Small intestine (tissue), 7 donors: ENCODE measurements at regions not wholly inside any gene's neighbourhood (a gene's known extent, or its start where the extent isn't known, plus 50 kb on each side); places are given as distances from the start of the nearest gene placed in this dataset.

ENCODE experiments used
- DNase-seq, 2 donors: peaks; one replicate each; pipeline versions ENCODE4 v3.0.0 to v3.0.0-alpha.2; 2013
- FAIRE-seq: peaks from 2 replicates; lab custom pipeline; 2012; peaks lifted over from hg19 to GRCh38; lab: Jason Lieb, UNC
- H3K27ac ChIP-seq, 3 donors: one replicate each; pipeline ENCODE4 v1.5.1; 2013; ENCODE audit warnings: low read length in 2 of 3, mild to moderate bottlenecking in 2 of 3, control low read depth in 1 of 3, inconsistent platforms in 1 of 3, low read depth in 1 of 3, moderate library complexity in 1 of 3
- H3K27me3 ChIP-seq, 3 donors: one replicate each; pipeline ENCODE4 v1.6.1; 2013; ENCODE audit warnings: low read length in 3 of 3, inconsistent platforms in 1 of 3; ENCODE audit not compliant: control insufficient read depth in 3 of 3, insufficient read depth in 3 of 3
- H3K36me3 ChIP-seq, 3 donors: one replicate each; pipeline ENCODE4 v1.6.1; 2013; ENCODE audit warnings: low read length in 3 of 3, inconsistent platforms in 1 of 3, low read depth in 1 of 3, mild to moderate bottlenecking in 1 of 3, moderate library complexity in 1 of 3; ENCODE audit not compliant: control insufficient read depth in 3 of 3, insufficient read depth in 2 of 3
- H3K4me1 ChIP-seq, 3 donors: one replicate each; pipeline ENCODE4 v1.6.1; 2013; ENCODE audit warnings: low read length in 2 of 3, inconsistent platforms in 1 of 3, low read depth in 1 of 3, mild to moderate bottlenecking in 1 of 3, moderate library complexity in 1 of 3; ENCODE audit not compliant: control insufficient read depth in 3 of 3, insufficient read depth in 2 of 3
- H3K4me3 ChIP-seq, 3 donors: one replicate each; pipeline ENCODE4 v1.5.1; 2013; ENCODE audit warnings: low read length in 3 of 3, control low read depth in 1 of 3, inconsistent platforms in 1 of 3, low read depth in 1 of 3, mild to moderate bottlenecking in 1 of 3, moderate library complexity in 1 of 3
- H3K9me3 ChIP-seq, 2 donors: one replicate each; pipeline ENCODE4 v1.6.1; 2013; ENCODE audit warnings: low read depth in 1 of 2, low read length in 1 of 2; ENCODE audit not compliant: control insufficient read depth in 2 of 2, insufficient read depth in 1 of 2
- WGBS, 3 donors: extraction: QIAGEN DNeasy Blood & Tissue Kit; methylation state at CpG; one replicate each; pipeline ENCODE4 v1.1.7; 2013; 5-methylcytosine and 5-hydroxymethylcytosine counted together
- donor health status: healthy with polysubstance abuse.
- donor health status: control.
- donor health status: control.
- donor health status: Bipolar disorder and iron deficiency.
- donor health status: healthy.

DNA sequence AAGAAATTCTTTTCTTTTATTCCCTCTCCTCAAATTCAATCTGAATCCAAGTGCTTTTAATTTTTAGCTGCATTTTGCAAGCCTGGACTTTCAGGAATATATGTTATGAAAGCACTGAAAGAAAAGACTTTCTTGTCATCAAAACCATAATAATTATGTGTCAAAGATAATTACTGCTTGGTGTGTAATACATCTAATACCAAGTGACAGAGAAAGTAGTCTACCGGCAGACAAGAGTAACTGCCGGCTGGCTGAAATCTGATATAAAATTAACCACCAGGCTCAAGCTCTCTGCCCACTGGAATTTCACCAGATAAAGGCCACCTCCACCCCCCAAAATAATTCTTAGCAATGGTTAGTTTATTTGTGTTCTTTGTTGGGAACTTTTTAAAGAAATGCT, 220.9 kb upstream of the CDIN1 start:
- Histone ChIP-seq H3K4me1 (peaks cover 0 to 4% (median 0%) of the 10 kb centered on the region in 3 donors), H3K27me3 (no peaks in the 10 kb centered on the region), H3K9me3 (no peaks in the 10 kb centered on the region), H3K4me3 (no peak overlapping the region), H3K36me3 (no peaks in the 10 kb centered on the region), H3K27ac (no peak overlapping the region)
- FAIRE-seq: no peak
- 76 to 85% (median 82%) methylated on average over 2 of the region's 2 CpGs for WGBS, 3 donors
- DNase-seq: no peak

DNA sequence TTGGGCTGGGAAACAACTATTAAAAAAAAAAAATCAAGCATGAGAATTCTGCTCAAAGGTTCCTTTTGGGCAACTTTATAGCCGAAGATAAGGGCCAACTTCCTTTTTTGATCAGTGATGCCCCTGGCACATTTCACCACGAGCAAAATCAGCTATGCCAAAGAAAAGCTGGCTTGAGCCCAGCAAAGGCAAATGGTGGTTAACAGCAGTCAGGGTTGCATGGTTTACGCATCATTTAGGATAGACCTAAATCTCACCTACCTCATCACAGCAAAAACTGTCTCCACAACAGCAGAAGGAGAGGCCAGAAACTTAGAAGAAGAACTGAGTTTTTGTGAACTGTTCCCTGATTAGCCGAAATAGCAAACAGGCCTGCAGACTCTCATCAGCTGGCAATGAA, 220.1 kb upstream of the CDIN1 start:
- H3K4me3 ChIP-seq: no peak overlapping the region
- WGBS, 3 donors: 57 to 72% (median 59%) methylated on average over 4 of the region's 4 CpGs
- no peaks in the 10 kb centered on the region for H3K36me3 ChIP-seq
- DNase-seq (no peak), FAIRE-seq (no peak)
- no peaks in the 10 kb centered on the region for H3K27me3 ChIP-seq
- no peak overlapping the region for H3K27ac ChIP-seq
- H3K4me1 ChIP-seq: peaks cover 0 to 4% (median 0%) of the 10 kb centered on the region in 3 donors
- H3K9me3 ChIP-seq: no peaks in the 10 kb centered on the region

DNA sequence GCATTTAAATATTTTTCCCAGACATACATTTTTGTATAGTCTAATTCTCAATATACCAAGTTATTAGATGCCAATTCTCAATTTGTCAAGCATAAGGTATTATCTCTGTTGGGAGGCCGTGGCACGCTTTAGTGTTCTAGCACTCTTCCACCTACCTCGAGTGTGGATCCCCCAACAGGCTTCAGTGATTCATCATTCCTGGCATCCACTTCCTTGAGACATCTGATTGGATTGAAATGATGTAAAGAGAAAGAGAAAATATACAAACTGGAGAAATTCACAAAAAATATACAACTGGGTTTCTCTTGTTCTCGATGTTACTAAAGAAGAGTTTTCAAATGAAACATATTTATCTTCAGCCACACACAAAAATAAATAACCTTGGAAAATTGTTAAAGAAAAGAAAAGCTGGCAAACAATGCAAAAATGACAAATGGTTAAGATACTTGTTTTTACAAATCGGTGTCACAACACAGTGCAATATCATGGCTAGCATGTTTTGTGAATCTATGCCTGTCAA, 218.0 kb upstream of the CDIN1 start:
- no peak overlapping the region for H3K27ac ChIP-seq
- WGBS, 3 donors: 82 to 84% (median 84%) methylated on average over 5 of the region's 5 CpGs
- FAIRE-seq: no peak

DNA sequence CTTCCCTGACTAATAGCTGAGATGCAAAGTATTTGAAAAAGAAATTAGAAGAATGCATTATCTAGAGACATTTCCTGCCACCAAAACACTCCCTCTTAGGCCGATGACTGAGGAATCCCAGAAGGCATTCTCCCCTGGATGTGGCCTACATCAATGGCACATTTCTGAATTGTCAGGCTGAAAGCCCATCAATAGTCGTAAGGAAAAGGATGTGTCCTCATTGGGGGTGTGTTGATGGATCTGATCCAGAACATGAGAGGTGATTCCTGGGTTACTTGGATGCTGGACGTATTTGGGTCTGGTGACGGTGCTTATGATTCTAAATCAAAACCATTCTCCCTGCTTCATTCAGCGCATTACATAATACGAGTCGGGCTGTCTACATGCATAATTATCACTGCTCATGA, 216.9 kb upstream of the CDIN1 start:
- FAIRE-seq: no peak

More for the DNA sequence above, 218.0 kb upstream of the CDIN1 start:
- Histone ChIP-seq H3K4me3 (no peak overlapping the region), H3K36me3 (no peaks in the 10 kb centered on the region), H3K27me3 (no peaks in the 10 kb centered on the region), H3K4me1 (peaks cover 0 to 4% (median 0%) of the 10 kb centered on the region in 3 donors), H3K9me3 (no peaks in the 10 kb centered on the region)
- no peak for DNase-seq

DNA sequence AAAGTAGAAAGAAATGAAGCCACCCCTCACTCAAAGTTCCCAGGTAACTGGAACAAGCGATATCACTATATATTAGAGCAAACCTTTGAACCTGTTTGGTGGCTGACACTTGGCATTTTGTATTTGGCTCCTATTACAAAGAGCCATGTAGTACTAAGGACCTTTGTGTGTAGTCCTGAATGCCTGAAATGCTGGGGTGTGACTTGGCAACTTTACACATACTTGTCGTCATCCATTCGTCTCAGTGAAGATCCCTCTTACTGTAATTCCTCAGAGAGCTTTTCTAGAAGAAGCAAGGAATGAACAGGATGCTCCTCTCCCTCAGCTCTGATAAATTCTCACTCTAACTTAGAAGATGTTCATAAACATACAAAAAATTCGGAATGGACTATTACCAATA, 216.1 kb upstream of the CDIN1 start:
- Histone ChIP-seq H3K9me3 (no peaks in the 10 kb centered on the region), H3K36me3 (no peaks in the 10 kb centered on the region), H3K27ac (no peak overlapping the region), H3K27me3 (no peaks in the 10 kb centered on the region), H3K4me3 (no peak overlapping the region), H3K4me1 (no peaks in the 10 kb centered on the region)
- FAIRE-seq (no peak), DNase-seq (no peak)
- WGBS, 3 donors: 48 to 66% (median 54%) methylated on average over 4 of the region's 4 CpGs

More for the DNA sequence above, 216.9 kb upstream of the CDIN1 start:
- Histone ChIP-seq H3K27me3 (no peaks in the 10 kb centered on the region), H3K4me1 (peaks cover 0 to 4% (median 0%) of the 10 kb centered on the region in 3 donors), H3K9me3 (no peaks in the 10 kb centered on the region), H3K27ac (no peak overlapping the region), H3K36me3 (no peaks in the 10 kb centered on the region), H3K4me3 (no peak overlapping the region)
- no peak for DNase-seq
- 87 to 92% (median 90%) methylated on average over 7 of the region's 7 CpGs for WGBS, 3 donors

DNA sequence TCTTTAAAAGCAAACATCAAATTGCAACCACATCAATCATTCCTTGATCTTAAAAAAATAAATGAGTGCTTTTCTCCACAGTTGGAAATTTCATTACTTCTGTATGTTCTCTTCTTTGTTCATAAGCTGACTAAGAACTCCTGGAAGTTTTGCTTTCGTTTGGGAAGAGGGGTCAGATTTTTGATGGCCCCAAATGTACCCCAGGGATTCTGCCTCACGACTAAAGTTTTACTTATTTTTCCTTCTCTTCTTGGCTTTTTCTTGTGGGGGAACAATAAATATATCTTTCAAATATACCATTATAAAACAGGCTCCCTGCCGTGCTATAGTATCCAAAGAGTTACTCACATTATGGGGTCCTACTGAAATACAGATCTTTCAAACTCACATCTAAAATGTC, 215.0 kb upstream of the CDIN1 start:
- 66 to 73% (median 69%) methylated on average over 3 of the region's 3 CpGs for WGBS, 3 donors

DNA sequence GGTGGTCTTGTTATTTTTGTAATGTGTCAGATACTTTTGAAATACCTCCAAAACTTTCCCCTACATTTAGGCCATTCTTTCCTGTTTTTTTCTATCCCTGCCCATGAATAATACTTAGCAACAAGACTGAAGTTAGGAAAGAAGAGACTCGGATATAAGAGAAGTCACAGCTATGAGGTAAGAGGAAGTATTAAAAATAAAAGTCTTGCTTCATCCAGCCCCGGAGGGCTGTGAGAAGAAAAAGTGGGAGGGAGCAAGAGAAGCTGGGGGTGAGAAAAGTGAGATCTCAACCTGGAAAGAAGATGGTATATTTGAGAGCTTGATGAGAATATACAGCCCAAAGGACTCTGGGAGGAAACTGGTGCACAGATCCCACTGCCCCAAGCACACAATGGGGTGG, 213.5 kb upstream of the CDIN1 start:
- 52 to 69% (median 62%) methylated on average over 2 of the region's 2 CpGs for WGBS, 3 donors
- no peak for FAIRE-seq
- Histone ChIP-seq H3K36me3 (no peaks in the 10 kb centered on the region), H3K27ac (no peak overlapping the region), H3K4me1 (no peaks in the 10 kb centered on the region), H3K27me3 (no peaks in the 10 kb centered on the region), H3K4me3 (no peak overlapping the region), H3K9me3 (no peaks in the 10 kb centered on the region)
- DNase-seq: no peak

More for the DNA sequence above, 215.0 kb upstream of the CDIN1 start:
- Histone ChIP-seq H3K27ac (no peak overlapping the region), H3K4me3 (no peak overlapping the region), H3K27me3 (no peaks in the 10 kb centered on the region), H3K9me3 (no peaks in the 10 kb centered on the region), H3K4me1 (no peaks in the 10 kb centered on the region), H3K36me3 (no peaks in the 10 kb centered on the region)
- DNase-seq: no peak
- FAIRE-seq: no peak

DNA sequence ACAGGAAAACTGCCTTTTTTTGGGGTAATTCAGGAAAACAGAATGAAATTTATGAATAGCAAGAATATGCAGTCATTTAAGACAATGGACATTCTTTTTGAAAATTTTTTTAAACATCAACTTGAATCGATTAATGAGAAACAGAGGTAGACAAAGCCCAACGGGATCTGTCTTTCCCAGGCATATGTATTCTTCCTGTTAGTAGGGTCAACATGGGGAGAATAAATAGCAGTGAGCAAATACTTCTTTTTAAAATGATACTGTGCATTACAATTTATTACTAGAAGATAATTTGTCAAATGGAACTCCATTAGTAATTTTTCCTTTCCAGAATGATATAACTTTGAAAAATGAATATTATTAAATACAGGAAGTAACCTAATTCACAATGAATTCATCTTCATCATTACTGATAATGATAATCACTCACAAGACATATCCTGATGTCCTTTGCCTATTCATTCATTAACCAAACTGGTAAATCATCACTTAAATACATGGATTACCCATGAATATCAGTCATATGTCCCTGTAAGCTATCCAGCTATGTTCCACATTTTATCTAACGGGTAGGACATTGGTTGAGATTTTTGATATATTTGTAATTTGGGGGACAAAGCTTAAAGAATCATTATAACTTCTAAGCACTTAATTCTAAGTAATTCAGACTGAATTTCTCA, 209.2 kb upstream of the CDIN1 start:
- H3K4me3 ChIP-seq: no peak overlapping the region
- H3K27ac ChIP-seq: no peak overlapping the region
- H3K4me1 ChIP-seq: no peaks in the 10 kb centered on the region
- H3K27me3 ChIP-seq: no peaks in the 10 kb centered on the region
- no peaks in the 10 kb centered on the region for H3K36me3 ChIP-seq
- 52 to 68% (median 54%) methylated on average over 3 of the region's 3 CpGs for WGBS, 3 donors
- FAIRE-seq (no peak), DNase-seq (no peak)
- H3K9me3 ChIP-seq: no peaks in the 10 kb centered on the region

DNA sequence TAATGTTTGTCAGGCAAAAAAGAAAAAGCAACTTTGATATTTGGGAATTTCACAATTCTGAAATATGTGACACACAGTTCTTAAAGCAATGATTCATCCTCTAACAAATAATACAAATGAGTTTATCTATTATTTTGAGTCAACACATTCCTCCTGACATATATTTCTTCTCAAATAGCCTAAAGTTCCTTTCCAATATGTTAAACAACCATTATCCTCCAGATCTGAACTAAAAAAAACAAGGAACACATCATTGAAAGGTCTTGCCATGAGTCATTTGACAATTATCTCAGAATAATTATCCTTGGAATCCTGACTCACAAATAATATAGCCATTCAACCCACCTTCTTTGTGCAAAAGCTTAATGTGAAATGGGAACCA, 208.7 kb upstream of the CDIN1 start:
- Histone ChIP-seq H3K4me1 (no peaks in the 10 kb centered on the region), H3K27ac (no peak overlapping the region), H3K27me3 (no peaks in the 10 kb centered on the region), H3K4me3 (no peak overlapping the region), H3K36me3 (no peaks in the 10 kb centered on the region), H3K9me3 (no peaks in the 10 kb centered on the region)
- FAIRE-seq (no peak), DNase-seq (no peak)
